ENCODE measurements at regions not wholly inside any gene's neighbourhood (a gene's known extent, or its start where the extent isn't known, plus 50 kb on each side); places are given as distances from the start of the nearest gene placed in this dataset.

DNA sequence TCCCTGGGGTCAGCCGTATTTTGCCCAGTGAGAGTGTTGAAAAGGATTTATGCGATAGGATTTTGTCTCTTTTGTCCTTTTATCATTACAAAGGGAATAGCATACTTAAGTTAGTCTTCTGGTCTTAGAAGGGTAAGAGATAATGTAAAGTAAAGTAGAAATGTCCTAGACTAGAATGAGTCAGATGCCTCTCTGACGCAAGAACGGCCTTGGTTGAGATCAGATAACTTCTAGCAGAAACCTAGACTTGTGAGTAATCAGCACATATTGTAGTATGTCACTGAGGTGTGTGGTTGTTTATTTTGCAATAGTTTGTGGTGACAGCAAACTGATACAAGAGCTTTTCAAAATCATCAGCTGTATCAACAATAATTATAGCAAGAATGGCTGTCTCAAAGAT is 866.1 kb downstream of the NSUN3 start:
- Mint-ChIP-seq H3K4me3 (no peak overlapping the region), H3K27me3 (no peaks in the 10 kb centered on the region), H3K4me1 (no peaks in the 10 kb centered on the region), H3K9me3 (ENCODE audit: insufficient read depth) (peaks cover 2% of the 10 kb centered on the region), H3K27ac (no peak overlapping the region)
- Histone ChIP-seq H2AFZ (ENCODE audit: insufficient read depth, low read depth, low read length, poor library complexity, severe bottlenecking) (no peak overlapping the region), H3K27ac (ENCODE audit: low read length in 2 of 2) (no peak overlapping the region), H3K36me3 (replicated peaks in 1 of 2; ENCODE audit: control extremely low read depth in 1 of 2, control insufficient read depth in 1 of 2, extremely low read depth in 1 of 2, insufficient read depth in 2 of 2, low read length in 1 of 2) (no peaks in the 10 kb centered on the region), H3K9ac (ENCODE audit: low read length) (no peak overlapping the region), H3K9me3 (ENCODE audit: control extremely low read depth in 1 of 3, control insufficient read depth in 2 of 3, insufficient read depth in 1 of 3, low read length in 2 of 3) (peaks cover 0 to 3% (median 0%) of the 10 kb centered on the region in 3 donors), H3K27me3 (replicated peaks in 1 of 4; ENCODE audit: control extremely low read depth in 1 of 4, control insufficient read depth in 3 of 4, insufficient read depth in 4 of 4, low read length in 3 of 4) (no peaks in the 10 kb centered on the region), H3K4me3 (ENCODE audit: control extremely low read depth in 1 of 5, extremely low read depth in 1 of 5, insufficient read depth in 1 of 5, low read depth in 2 of 5, low read length in 4 of 5) (no peak overlapping the region), H3K4me1 (ENCODE audit: control insufficient read depth in 2 of 2, insufficient read depth in 2 of 2, low read length in 2 of 2) (no peaks in the 10 kb centered on the region), H4K20me1 (ENCODE audit: control insufficient read depth, insufficient read depth, low read length, poor library complexity, severe bottlenecking) (no peaks in the 10 kb centered on the region), H3K79me2 (ENCODE audit: control insufficient read depth, insufficient read depth, low read length) (no peaks in the 10 kb centered on the region), H3K4me2 (replicated peaks; ENCODE audit: low read depth, low read length, poor library complexity, severe bottlenecking) (no peak overlapping the region)
- TF ChIP-seq, protein P1, sequence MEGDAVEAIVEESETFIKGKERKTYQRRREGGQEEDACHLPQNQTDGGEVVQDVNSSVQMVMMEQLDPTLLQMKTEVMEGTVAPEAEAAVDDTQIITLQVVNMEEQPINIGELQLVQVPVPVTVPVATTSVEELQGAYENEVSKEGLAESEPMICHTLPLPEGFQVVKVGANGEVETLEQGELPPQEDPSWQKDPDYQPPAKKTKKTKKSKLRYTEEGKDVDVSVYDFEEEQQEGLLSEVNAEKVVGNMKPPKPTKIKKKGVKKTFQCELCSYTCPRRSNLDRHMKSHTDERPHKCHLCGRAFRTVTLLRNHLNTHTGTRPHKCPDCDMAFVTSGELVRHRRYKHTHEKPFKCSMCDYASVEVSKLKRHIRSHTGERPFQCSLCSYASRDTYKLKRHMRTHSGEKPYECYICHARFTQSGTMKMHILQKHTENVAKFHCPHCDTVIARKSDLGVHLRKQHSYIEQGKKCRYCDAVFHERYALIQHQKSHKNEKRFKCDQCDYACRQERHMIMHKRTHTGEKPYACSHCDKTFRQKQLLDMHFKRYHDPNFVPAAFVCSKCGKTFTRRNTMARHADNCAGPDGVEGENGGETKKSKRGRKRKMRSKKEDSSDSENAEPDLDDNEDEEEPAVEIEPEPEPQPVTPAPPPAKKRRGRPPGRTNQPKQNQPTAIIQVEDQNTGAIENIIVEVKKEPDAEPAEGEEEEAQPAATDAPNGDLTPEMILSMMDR (IDR thresholded peaks at IDR 0.05), result no peak
- TF ChIP-seq EZH2 (IDR thresholded peaks at IDR 0.05; ENCODE audit: borderline replicate concordance, insufficient read depth, low read depth, low read length, poor library complexity, severe bottlenecking), result no peak
- ChIA-PET POLR2A (no interaction called here), CTCF (no interaction called here)
- no peak for ATAC-seq (ENCODE audit: low read depth)
- 100% methylated on average over 2 of the region's 4 CpGs for WGBS (ENCODE audit: insufficient coverage)
- intact Hi-C loops (cut with micrococcal nuclease), result no loop called here
- no peak for DNase-seq

DNA sequence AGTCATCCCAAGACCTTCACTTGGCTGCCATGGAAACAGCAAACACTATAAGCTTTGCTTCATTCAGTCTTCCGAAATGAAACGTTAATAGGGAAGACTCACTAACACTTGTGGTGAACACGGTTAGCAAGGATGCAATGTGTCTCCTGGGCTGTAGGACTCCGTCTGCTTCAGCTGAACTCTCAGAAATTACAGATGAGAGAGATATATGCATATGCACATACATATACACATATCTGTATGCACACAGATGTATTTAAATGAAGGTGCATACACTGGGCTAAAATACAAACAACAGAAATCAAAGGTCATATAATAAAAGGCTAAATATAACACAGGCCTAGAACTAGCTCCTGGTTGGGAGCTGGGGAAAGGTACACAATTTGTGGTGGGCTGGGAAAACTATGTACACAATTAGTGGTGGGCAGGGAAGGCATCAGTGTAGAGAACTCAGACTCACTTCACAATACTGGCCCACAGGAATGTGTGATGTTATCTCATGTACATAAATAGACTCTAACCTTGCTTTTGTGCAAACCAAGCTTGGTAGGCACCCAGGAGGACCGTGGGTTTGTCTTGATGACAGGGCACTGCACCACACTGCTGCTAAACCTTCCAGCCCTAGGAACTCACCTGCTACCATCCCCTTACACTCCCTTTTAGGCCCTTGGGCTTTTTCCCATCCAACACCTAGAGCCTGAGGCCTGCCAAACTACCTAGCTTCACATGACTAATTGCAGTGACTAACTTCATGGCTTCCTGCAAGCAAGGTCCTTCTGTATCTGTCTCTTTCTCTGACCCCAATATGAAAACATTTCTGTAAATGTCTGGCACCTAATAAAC is 873.1 kb downstream of the NSUN3 start:
- Mint-ChIP-seq H3K27ac (no peak overlapping the region), H3K4me1 (no peaks in the 10 kb centered on the region), H3K27me3 (no peaks in the 10 kb centered on the region), H3K4me3 (no peak overlapping the region), H3K9me3 (ENCODE audit: insufficient read depth) (peaks cover 2% of the 10 kb centered on the region)
- DNase-seq (no peak), ATAC-seq (ENCODE audit: low read depth) (no peak)
- ChIA-PET POLR2A (no interaction called here), CTCF (no interaction called here)
- Histone ChIP-seq H3K27me3 (replicated peaks in 1 of 4; ENCODE audit: control extremely low read depth in 1 of 4, control insufficient read depth in 3 of 4, insufficient read depth in 4 of 4, low read length in 3 of 4) (no peaks in the 10 kb centered on the region), H3K9me3 (ENCODE audit: control extremely low read depth in 1 of 3, control insufficient read depth in 2 of 3, insufficient read depth in 1 of 3, low read length in 2 of 3) (peaks cover 0 to 7% (median 3%) of the 10 kb centered on the region in 3 donors), H3K9ac (ENCODE audit: low read length) (no peak overlapping the region), H3K4me1 (ENCODE audit: control insufficient read depth in 2 of 2, insufficient read depth in 2 of 2, low read length in 2 of 2) (no peaks in the 10 kb centered on the region), H3K36me3 (replicated peaks in 1 of 2; ENCODE audit: control extremely low read depth in 1 of 2, control insufficient read depth in 1 of 2, extremely low read depth in 1 of 2, insufficient read depth in 2 of 2, low read length in 1 of 2) (no peaks in the 10 kb centered on the region), H3K79me2 (ENCODE audit: control insufficient read depth, insufficient read depth, low read length) (no peaks in the 10 kb centered on the region), H3K27ac (ENCODE audit: low read length in 2 of 2) (no peak overlapping the region), H3K4me3 (ENCODE audit: control extremely low read depth in 1 of 5, extremely low read depth in 1 of 5, insufficient read depth in 1 of 5, low read depth in 2 of 5, low read length in 4 of 5) (no peak overlapping the region), H2AFZ (ENCODE audit: insufficient read depth, low read depth, low read length, poor library complexity, severe bottlenecking) (no peak overlapping the region), H4K20me1 (ENCODE audit: control insufficient read depth, insufficient read depth, low read length, poor library complexity, severe bottlenecking) (no peaks in the 10 kb centered on the region), H3K4me2 (replicated peaks; ENCODE audit: low read depth, low read length, poor library complexity, severe bottlenecking) (no peak overlapping the region)
- 90% methylated on average over 3 of the region's 5 CpGs for whole genome bisulfite sequencing (ENCODE audit: insufficient coverage)
- intact Hi-C loops (cut with micrococcal nuclease), result no loop called here
- TF ChIP-seq, protein P1 (IDR thresholded peaks at IDR 0.05), result no peak
- no peak for TF ChIP-seq EZH2 (IDR thresholded peaks at IDR 0.05; ENCODE audit: borderline replicate concordance, insufficient read depth, low read depth, low read length, poor library complexity, severe bottlenecking)

Measured in B cell (primary cell).